ENCODE measurements at regions not wholly inside any gene's neighbourhood (a gene's known extent, or its start where the extent isn't known, plus 50 kb on each side); places are given as distances from the start of the nearest gene placed in this dataset.

DNA sequence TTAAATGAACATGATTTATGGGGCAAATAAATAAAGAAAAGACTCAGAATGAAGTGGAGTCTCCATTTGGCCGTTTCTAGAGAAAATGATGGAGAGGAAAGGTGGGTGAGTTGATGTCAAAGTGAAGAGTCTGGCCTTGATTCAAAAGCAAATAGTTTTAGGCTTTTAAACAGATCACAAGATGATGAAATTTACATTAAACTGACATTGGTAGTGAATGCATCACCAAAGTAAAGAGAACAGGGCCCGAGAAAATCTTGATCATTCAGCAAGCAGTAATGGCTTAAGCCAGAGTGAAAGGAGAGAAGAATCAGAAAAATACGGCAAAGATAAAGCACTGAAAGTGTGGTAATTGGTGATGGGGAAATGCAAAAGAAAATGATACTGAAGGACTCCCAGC, 460.0 kb upstream of the SGCD start:
- TF ChIP-seq, protein P1, sequence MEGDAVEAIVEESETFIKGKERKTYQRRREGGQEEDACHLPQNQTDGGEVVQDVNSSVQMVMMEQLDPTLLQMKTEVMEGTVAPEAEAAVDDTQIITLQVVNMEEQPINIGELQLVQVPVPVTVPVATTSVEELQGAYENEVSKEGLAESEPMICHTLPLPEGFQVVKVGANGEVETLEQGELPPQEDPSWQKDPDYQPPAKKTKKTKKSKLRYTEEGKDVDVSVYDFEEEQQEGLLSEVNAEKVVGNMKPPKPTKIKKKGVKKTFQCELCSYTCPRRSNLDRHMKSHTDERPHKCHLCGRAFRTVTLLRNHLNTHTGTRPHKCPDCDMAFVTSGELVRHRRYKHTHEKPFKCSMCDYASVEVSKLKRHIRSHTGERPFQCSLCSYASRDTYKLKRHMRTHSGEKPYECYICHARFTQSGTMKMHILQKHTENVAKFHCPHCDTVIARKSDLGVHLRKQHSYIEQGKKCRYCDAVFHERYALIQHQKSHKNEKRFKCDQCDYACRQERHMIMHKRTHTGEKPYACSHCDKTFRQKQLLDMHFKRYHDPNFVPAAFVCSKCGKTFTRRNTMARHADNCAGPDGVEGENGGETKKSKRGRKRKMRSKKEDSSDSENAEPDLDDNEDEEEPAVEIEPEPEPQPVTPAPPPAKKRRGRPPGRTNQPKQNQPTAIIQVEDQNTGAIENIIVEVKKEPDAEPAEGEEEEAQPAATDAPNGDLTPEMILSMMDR (IDR thresholded peaks at IDR 0.05; ENCODE audit: extremely low read depth in 1 of 2, insufficient read depth in 1 of 2, low read depth in 1 of 2, low read length in 2 of 2) = no peak
- no peak for TF ChIP-seq POLR2A (IDR thresholded peaks at IDR 0.05; ENCODE audit: low read depth, low read length)
- TF ChIP-seq JUN (IDR thresholded peaks at IDR 0.05; ENCODE audit: borderline replicate concordance, insufficient read depth, insufficient read length, low read depth) = no peak
- no peak for TF ChIP-seq POLR2AphosphoS5 (IDR thresholded peaks at IDR 0.05; ENCODE audit: insufficient read depth, low read depth, low read length)
- TF ChIP-seq GATA2 (IDR thresholded peaks at IDR 0.05; ENCODE audit: insufficient read depth, insufficient read length, low read depth, low read length) = no peak
- TF ChIP-seq, protein P2, sequence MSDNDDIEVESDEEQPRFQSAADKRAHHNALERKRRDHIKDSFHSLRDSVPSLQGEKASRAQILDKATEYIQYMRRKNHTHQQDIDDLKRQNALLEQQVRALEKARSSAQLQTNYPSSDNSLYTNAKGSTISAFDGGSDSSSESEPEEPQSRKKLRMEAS (IDR thresholded peaks at IDR 0.05; ENCODE audit: insufficient read depth, insufficient read length) = no peak
- TF ChIP-seq EZH2 (IDR thresholded peaks at IDR 0.05; ENCODE audit: borderline replicate concordance, low read depth, low read length, severe bottlenecking) = no peak

Data from endothelial cell of umbilical vein (primary cell).